ENCODE measurements at regions not wholly inside any gene's neighbourhood (a gene's known extent, or its start where the extent isn't known, plus 50 kb on each side); places are given as distances from the start of the nearest gene placed in this dataset.

GRCh38 chr18:22277758-22278157, 108.4 kb downstream of the GATA6 start:
- Histone ChIP-seq H3K36me3 (no peaks in the 10 kb centered on the region), H3K27me3 (no peaks in the 10 kb centered on the region), H3K4me3 (no peak overlapping the region), H3K4me1 (peaks cover 0 to 5% (median 0%) of the 10 kb centered on the region in 3 donors), H3K27ac (peak overlapping the region in 3 of 4 donors; percentile 64 to 80 (median 76)), H3K9me3 (peaks cover 0 to 6% (median 0%) of the 10 kb centered on the region in 3 donors)
- peak; percentile 79 for ATAC-seq
- 59 to 82% methylated on average over 3 to 12 of the region's 12 CpGs for WGBS, 2 donors (ENCODE audit: low coverage in 1 of 2)
- TF ChIP-seq POLR2AphosphoS5 (IDR thresholded peaks at IDR 0.05) (peak; percentile 51), EP300 (IDR thresholded peaks at IDR 0.05) (no peak)

- Histone ChIP-seq H3K27ac (peak overlapping the region in 1 of 4 donors; percentile 53), H3K27me3 (no peaks in the 10 kb centered on the region), H3K4me1 (peaks cover 0 to 5% (median 0%) of the 10 kb centered on the region in 3 donors), H3K9me3 (peaks cover 0 to 6% (median 0%) of the 10 kb centered on the region in 3 donors), H3K4me3 (no peak overlapping the region), H3K36me3 (no peaks in the 10 kb centered on the region)
- TF ChIP-seq POLR2A (IDR thresholded peaks at IDR 0.05): no peak
- no peak for TF ChIP-seq CTCF (IDR thresholded peaks at IDR 0.05)
- no peak for TF ChIP-seq POLR2AphosphoS5 (IDR thresholded peaks at IDR 0.05)
- TF ChIP-seq EP300 (IDR thresholded peaks at IDR 0.05): no peak
- 46 to 85% methylated on average over 2 to 4 of the region's 7 CpGs for WGBS, 2 donors (ENCODE audit: low coverage in 1 of 2)
- ATAC-seq: peak; percentile 32
Observed at GRCh38 chr18:22276334-22276713, 106.9 kb downstream of the GATA6 start.

GRCh38 chr18:22275706-22276333, 106.4 kb downstream of the GATA6 start:
- WGBS, 2 donors (ENCODE audit: low coverage in 1 of 2): 74 to 75% methylated on average over 3 to 9 of the region's 11 CpGs
- peaks cover 0 to 5% (median 0%) of the 10 kb centered on the region in 3 donors for H3K4me1 ChIP-seq
- H3K27ac ChIP-seq: peak overlapping the region in 1 of 4 donors; percentile 53
- H3K9me3 ChIP-seq: peaks cover 0 to 6% (median 0%) of the 10 kb centered on the region in 3 donors
- no peaks in the 10 kb centered on the region for H3K27me3 ChIP-seq
- ATAC-seq: no peak
- no peaks in the 10 kb centered on the region for H3K36me3 ChIP-seq
- no peak overlapping the region for H3K4me3 ChIP-seq
- no peak for TF ChIP-seq EP300 (IDR thresholded peaks at IDR 0.05)

- no peaks in the 10 kb centered on the region for H3K36me3 ChIP-seq
- H3K27ac ChIP-seq: no peak overlapping the region
- no peak overlapping the region for H3K4me3 ChIP-seq
- TF ChIP-seq POLR2A (IDR thresholded peaks at IDR 0.05): no peak
- TF ChIP-seq EP300 (IDR thresholded peaks at IDR 0.05): no peak
- TF ChIP-seq POLR2AphosphoS5 (IDR thresholded peaks at IDR 0.05): no peak
- no peak for TF ChIP-seq CTCF (IDR thresholded peaks at IDR 0.05)
- no peaks in the 10 kb centered on the region for H3K27me3 ChIP-seq
- H3K9me3 ChIP-seq: peaks cover 0 to 6% (median 0%) of the 10 kb centered on the region in 3 donors
- ATAC-seq: no peak
- H3K4me1 ChIP-seq: peaks cover 0 to 5% (median 0%) of the 10 kb centered on the region in 3 donors
- WGBS, 2 donors (ENCODE audit: low coverage in 1 of 2): 92% methylated on average over 5 of the region's 5 CpGs
Observed at GRCh38 chr18:22273101-22274039, 104.0 kb downstream of the GATA6 start.

GRCh38 chr18:22272242-22272641, 102.9 kb downstream of the GATA6 start:
- Histone ChIP-seq H3K36me3 (no peaks in the 10 kb centered on the region), H3K4me3 (no peak overlapping the region), H3K27ac (no peak overlapping the region), H3K4me1 (peaks cover 0 to 1% (median 0%) of the 10 kb centered on the region in 3 donors), H3K27me3 (no peaks in the 10 kb centered on the region), H3K9me3 (peaks cover 0 to 6% (median 0%) of the 10 kb centered on the region in 3 donors)
- ATAC-seq: no peak
- TF ChIP-seq CTCF (IDR thresholded peaks at IDR 0.05) (no peak), POLR2AphosphoS5 (IDR thresholded peaks at IDR 0.05) (no peak), POLR2A (IDR thresholded peaks at IDR 0.05) (no peak), EP300 (IDR thresholded peaks at IDR 0.05) (no peak)

Data from gastroesophageal sphincter (tissue), 4 donors.